ENCODE measurements at regions not wholly inside any gene's neighbourhood (a gene's known extent, or its start where the extent isn't known, plus 50 kb on each side); places are given as distances from the start of the nearest gene placed in this dataset.

GRCh38 chr4:55018521-55018920 lies 106.9 kb downstream of the KDR start:
- no peaks in the 10 kb centered on the region for H3K27me3 ChIP-seq (replicated peaks; ENCODE audit: insufficient read depth, low read length)
- peak overlapping the region; percentile 62 for H3K4me2 ChIP-seq (ENCODE audit: low read depth, low read length)
- H3K9me2 ChIP-seq (replicated peaks; ENCODE audit: insufficient read depth, low read length): no peaks in the 10 kb centered on the region
- no peak overlapping the region for H3K9ac ChIP-seq (ENCODE audit: low read length)
- no peaks in the 10 kb centered on the region for H4K20me1 ChIP-seq (ENCODE audit: insufficient read depth, low read length)
- no peaks in the 10 kb centered on the region for H3K36me3 ChIP-seq (replicated peaks; ENCODE audit: insufficient read depth, low read length)
- no peaks in the 10 kb centered on the region for H3K79me2 ChIP-seq (ENCODE audit: low read length)
- H3K4me3 ChIP-seq (ENCODE audit: low read length): peak overlapping the region; percentile 33; the same call in 1 of the 2 replicates
- H3K9me3 ChIP-seq (replicated peaks; ENCODE audit: insufficient read depth, low read length): no peaks in the 10 kb centered on the region
- TF ChIP-seq, protein P1, sequence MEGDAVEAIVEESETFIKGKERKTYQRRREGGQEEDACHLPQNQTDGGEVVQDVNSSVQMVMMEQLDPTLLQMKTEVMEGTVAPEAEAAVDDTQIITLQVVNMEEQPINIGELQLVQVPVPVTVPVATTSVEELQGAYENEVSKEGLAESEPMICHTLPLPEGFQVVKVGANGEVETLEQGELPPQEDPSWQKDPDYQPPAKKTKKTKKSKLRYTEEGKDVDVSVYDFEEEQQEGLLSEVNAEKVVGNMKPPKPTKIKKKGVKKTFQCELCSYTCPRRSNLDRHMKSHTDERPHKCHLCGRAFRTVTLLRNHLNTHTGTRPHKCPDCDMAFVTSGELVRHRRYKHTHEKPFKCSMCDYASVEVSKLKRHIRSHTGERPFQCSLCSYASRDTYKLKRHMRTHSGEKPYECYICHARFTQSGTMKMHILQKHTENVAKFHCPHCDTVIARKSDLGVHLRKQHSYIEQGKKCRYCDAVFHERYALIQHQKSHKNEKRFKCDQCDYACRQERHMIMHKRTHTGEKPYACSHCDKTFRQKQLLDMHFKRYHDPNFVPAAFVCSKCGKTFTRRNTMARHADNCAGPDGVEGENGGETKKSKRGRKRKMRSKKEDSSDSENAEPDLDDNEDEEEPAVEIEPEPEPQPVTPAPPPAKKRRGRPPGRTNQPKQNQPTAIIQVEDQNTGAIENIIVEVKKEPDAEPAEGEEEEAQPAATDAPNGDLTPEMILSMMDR (IDR thresholded peaks at IDR 0.05; ENCODE audit: low read length): no peak
- no peak for TF ChIP-seq EZH2 (optimal IDR thresholded peaks at IDR 0.05; ENCODE audit: low read depth, low read length)
- no peak for TF ChIP-seq EZH2phosphoT487 (IDR thresholded peaks at IDR 0.05; ENCODE audit: low read length)
- H3K27ac ChIP-seq (ENCODE audit: low read length): peak overlapping the region; percentile 32; the same call in 1 of the 2 replicates
- DNase-seq: peak; percentile 40
- H2AFZ ChIP-seq (ENCODE audit: low read length): peak overlapping the region; percentile 55; the same call in 1 of the 2 replicates
- H3F3A ChIP-seq (ENCODE audit: insufficient read depth, low read length): no peaks in the 10 kb centered on the region
- peaks cover 6% of the 10 kb centered on the region; the same call in 1 of the 2 replicates for H3K4me1 ChIP-seq (ENCODE audit: low read length)

DNA sequence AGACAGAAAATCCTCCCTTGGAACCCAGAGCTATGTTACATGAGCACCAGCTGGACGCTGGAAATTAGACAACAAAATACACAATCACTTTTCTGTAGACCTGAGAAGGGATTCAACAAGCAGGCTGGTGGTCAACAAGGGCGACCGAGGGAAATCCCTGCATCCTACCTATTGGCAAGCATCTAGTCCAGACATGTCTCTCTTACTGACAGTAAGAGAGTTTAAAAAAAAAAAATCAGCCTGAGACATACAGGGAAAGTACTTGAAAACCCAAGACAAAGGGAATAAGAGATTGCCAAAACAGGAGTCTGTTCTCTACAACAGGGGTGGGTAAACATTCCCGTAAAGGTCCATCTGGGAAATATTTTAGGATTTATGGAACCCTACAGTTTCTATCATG lies 108.0 kb downstream of the KDR start:
- H3K9me3 ChIP-seq (replicated peaks; ENCODE audit: insufficient read depth, low read length): no peaks in the 10 kb centered on the region
- H3K27me3 ChIP-seq (replicated peaks; ENCODE audit: insufficient read depth, low read length): no peaks in the 10 kb centered on the region
- H3K4me1 ChIP-seq (ENCODE audit: low read length): peaks cover 6% of the 10 kb centered on the region; the same call in 1 of the 2 replicates
- no peak for TF ChIP-seq EZH2phosphoT487 (IDR thresholded peaks at IDR 0.05; ENCODE audit: low read length)
- no peak for TF ChIP-seq EZH2 (optimal IDR thresholded peaks at IDR 0.05; ENCODE audit: low read depth, low read length)
- TF ChIP-seq, protein P1 (IDR thresholded peaks at IDR 0.05; ENCODE audit: low read length): no peak
- H3F3A ChIP-seq (ENCODE audit: insufficient read depth, low read length): no peaks in the 10 kb centered on the region
- H3K9me2 ChIP-seq (replicated peaks; ENCODE audit: insufficient read depth, low read length): no peaks in the 10 kb centered on the region
- no peak overlapping the region for H3K27ac ChIP-seq (ENCODE audit: low read length)
- H4K20me1 ChIP-seq (ENCODE audit: insufficient read depth, low read length): no peaks in the 10 kb centered on the region
- no peak overlapping the region for H3K4me2 ChIP-seq (ENCODE audit: low read depth, low read length)
- no peak for DNase-seq
- no peak overlapping the region for H3K9ac ChIP-seq (ENCODE audit: low read length)
- H3K36me3 ChIP-seq (replicated peaks; ENCODE audit: insufficient read depth, low read length): no peaks in the 10 kb centered on the region
- H3K79me2 ChIP-seq (ENCODE audit: low read length): no peaks in the 10 kb centered on the region
- no peak overlapping the region for H2AFZ ChIP-seq (ENCODE audit: low read length)
- no peak overlapping the region for H3K4me3 ChIP-seq (ENCODE audit: low read length)

GRCh38 chr4:55016131-55016530 lies 109.3 kb downstream of the KDR start:
- Histone ChIP-seq H3K4me3 (ENCODE audit: low read length) (no peak overlapping the region), H3K79me2 (ENCODE audit: low read length) (no peaks in the 10 kb centered on the region), H3K27me3 (replicated peaks; ENCODE audit: insufficient read depth, low read length) (no peaks in the 10 kb centered on the region), H3K4me1 (ENCODE audit: low read length) (peaks cover 6% of the 10 kb centered on the region; the same call in 1 of the 2 replicates), H3K36me3 (replicated peaks; ENCODE audit: insufficient read depth, low read length) (no peaks in the 10 kb centered on the region), H3K27ac (ENCODE audit: low read length) (no peak overlapping the region), H3K4me2 (ENCODE audit: low read depth, low read length) (no peak overlapping the region), H2AFZ (ENCODE audit: low read length) (no peak overlapping the region), H3K9me3 (replicated peaks; ENCODE audit: insufficient read depth, low read length) (no peaks in the 10 kb centered on the region), H3K9ac (ENCODE audit: low read length) (no peak overlapping the region), H4K20me1 (ENCODE audit: insufficient read depth, low read length) (no peaks in the 10 kb centered on the region), H3F3A (ENCODE audit: insufficient read depth, low read length) (no peaks in the 10 kb centered on the region), H3K9me2 (replicated peaks; ENCODE audit: insufficient read depth, low read length) (no peaks in the 10 kb centered on the region)
- DNase-seq: no peak
- TF ChIP-seq EZH2 (optimal IDR thresholded peaks at IDR 0.05; ENCODE audit: low read depth, low read length): no peak
- TF ChIP-seq EZH2phosphoT487 (IDR thresholded peaks at IDR 0.05; ENCODE audit: low read length): no peak
- TF ChIP-seq, protein P1 (IDR thresholded peaks at IDR 0.05; ENCODE audit: low read length): no peak

All from MM.1S (cell line).